Lung (tissue), 11 donors: ENCODE measurements at regions not wholly inside any gene's neighbourhood (a gene's known extent, or its start where the extent isn't known, plus 50 kb on each side); places are given as distances from the start of the nearest gene placed in this dataset.

Source experiments
- ATAC-seq: fragments of 200-7000 bp; cut with Tn5 transposase; one replicate; pipeline ENCODE4 v1.9.1; 2020; ENCODE audit warnings: moderate number of reproducible peaks; ENCODE audit not compliant: insufficient read depth, low FRiP score
- DNase-seq, 3 donors: peaks; one replicate each; pipeline ENCODE4 v3.0.0-alpha.2; 2013 to 2017
- H3K27ac ChIP-seq, 2 donors: one replicate each; pipeline ENCODE4 v1.5.1; 2013; ENCODE audit warnings: mild to moderate bottlenecking in 2 of 2, moderate library complexity in 2 of 2, control low read depth in 1 of 2, inconsistent platforms in 1 of 2, low read depth in 1 of 2, low read length in 1 of 2
- H3K27me3 ChIP-seq, 3 donors: one replicate each; pipeline ENCODE4 v1.5.1; 2013; ENCODE audit warnings: low read length in 2 of 3; ENCODE audit not compliant: control insufficient read depth in 3 of 3, insufficient read depth in 3 of 3
- H3K36me3 ChIP-seq, 4 donors: one replicate each; pipeline ENCODE4 v1.5.1; 2013; ENCODE audit warnings: low read length in 4 of 4, mild to moderate bottlenecking in 1 of 4, moderate library complexity in 1 of 4; ENCODE audit not compliant: control insufficient read depth in 4 of 4, insufficient read depth in 4 of 4
- H3K4me1 ChIP-seq, 5 donors: one replicate each; pipeline ENCODE4 v1.5.1; 2013; ENCODE audit warnings: low read length in 5 of 5, mild to moderate bottlenecking in 2 of 5, moderate library complexity in 1 of 5; ENCODE audit not compliant: control insufficient read depth in 5 of 5, insufficient read depth in 5 of 5
- H3K4me3 ChIP-seq: one replicate; pipeline ENCODE4 v1.5.1; 2013; ENCODE audit warnings: mild to moderate bottlenecking, control low read depth, moderate library complexity
- H3K9ac ChIP-seq, 2 donors: one replicate each; pipeline ENCODE4 v1.5.1; 2013; ENCODE audit warnings: low read length in 2 of 2, control low read depth in 1 of 2; ENCODE audit not compliant: insufficient read depth in 1 of 2
- H3K9me3 ChIP-seq, 4 donors: one replicate each; pipeline ENCODE4 v1.5.1; 2013; ENCODE audit warnings: low read length in 3 of 4, mild to moderate bottlenecking in 1 of 4, moderate library complexity in 1 of 4; ENCODE audit not compliant: control insufficient read depth in 4 of 4, insufficient read depth in 3 of 4
- WGBS, 2 donors: extraction: QIAGEN DNeasy Blood & Tissue Kit; methylation state at CpG; one replicate each; pipeline ENCODE4 v1.1.7; 2013; 5-methylcytosine and 5-hydroxymethylcytosine counted together
- TF ChIP-seq, protein P1 (sequence below): IDR thresholded peaks from 2 replicates; pipeline ENCODE4 v1.5.1; 2012; ENCODE audit warnings: mild to moderate bottlenecking; ENCODE audit errors: control extremely low read depth, extremely low read depth
- donor health status: control.
- donor health status: control.
- donor health status: Bipolar disorder and iron deficiency.
- donor health status: healthy.
- donor health status: DM: yes; HTN: yes; CAD: no.

DNA sequence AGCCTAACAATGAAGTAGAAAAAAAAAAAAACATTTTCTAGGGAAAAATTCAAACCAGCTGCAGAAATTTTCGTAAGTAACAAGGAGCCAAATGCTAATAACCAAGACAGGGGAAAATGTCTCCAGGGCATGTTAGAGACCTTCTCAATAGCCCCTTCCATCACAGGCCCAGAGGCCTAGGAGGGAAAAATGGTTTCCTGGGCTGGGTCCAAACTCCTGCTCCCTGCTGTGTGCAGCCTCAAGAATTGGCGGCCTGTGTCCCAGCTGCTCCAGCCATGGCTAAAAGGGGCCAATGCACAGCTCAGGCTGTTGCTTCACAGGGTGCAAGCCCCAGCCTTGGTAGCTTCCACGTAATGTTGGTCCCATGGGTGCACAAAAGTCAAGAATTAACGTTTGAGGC, 266.2 kb downstream of the ZEB2 start:
- no peaks in the 10 kb centered on the region for H3K27me3 ChIP-seq
- TF ChIP-seq, protein P1, sequence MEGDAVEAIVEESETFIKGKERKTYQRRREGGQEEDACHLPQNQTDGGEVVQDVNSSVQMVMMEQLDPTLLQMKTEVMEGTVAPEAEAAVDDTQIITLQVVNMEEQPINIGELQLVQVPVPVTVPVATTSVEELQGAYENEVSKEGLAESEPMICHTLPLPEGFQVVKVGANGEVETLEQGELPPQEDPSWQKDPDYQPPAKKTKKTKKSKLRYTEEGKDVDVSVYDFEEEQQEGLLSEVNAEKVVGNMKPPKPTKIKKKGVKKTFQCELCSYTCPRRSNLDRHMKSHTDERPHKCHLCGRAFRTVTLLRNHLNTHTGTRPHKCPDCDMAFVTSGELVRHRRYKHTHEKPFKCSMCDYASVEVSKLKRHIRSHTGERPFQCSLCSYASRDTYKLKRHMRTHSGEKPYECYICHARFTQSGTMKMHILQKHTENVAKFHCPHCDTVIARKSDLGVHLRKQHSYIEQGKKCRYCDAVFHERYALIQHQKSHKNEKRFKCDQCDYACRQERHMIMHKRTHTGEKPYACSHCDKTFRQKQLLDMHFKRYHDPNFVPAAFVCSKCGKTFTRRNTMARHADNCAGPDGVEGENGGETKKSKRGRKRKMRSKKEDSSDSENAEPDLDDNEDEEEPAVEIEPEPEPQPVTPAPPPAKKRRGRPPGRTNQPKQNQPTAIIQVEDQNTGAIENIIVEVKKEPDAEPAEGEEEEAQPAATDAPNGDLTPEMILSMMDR = no peak
- no peak overlapping the region for H3K9ac ChIP-seq
- ATAC-seq (no peak), DNase-seq (no peak)
- 97 to 99% methylated on average over 4 of the region's 4 CpGs for WGBS, 2 donors
- H3K36me3 ChIP-seq = peaks cover 0 to 7% (median 2%) of the 10 kb centered on the region in 4 donors
- H3K4me1 ChIP-seq = no peaks in the 10 kb centered on the region
- H3K4me3 ChIP-seq = no peak overlapping the region
- no peak overlapping the region for H3K27ac ChIP-seq
- H3K9me3 ChIP-seq = peaks cover 2 to 15% (median 11%) of the 10 kb centered on the region in 4 donors

DNA sequence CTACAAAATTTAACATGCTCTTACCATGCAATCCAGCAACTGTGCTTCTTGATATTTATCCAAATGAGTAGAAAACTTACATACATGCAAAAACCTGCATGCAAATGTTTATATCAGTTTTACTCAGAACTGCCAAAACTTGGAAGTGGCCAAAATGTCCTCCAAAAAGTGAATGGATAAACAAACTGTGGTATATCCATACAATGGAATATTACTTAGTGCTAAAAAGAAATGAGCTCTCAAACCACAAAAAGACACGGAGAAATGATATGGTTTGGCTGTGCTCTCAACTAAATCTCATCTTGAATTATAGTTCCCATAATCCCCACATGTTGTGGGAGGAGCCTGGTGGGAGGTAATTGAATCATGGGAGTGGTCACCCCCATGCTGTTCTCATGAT, 267.2 kb downstream of the ZEB2 start:
- WGBS, 2 donors = 97% methylated on average over 1 of the region's 1 CpG
- TF ChIP-seq, protein P1 = no peak
- peaks cover 0 to 2% (median 0%) of the 10 kb centered on the region in 5 donors for H3K4me1 ChIP-seq
- no peak overlapping the region for H3K4me3 ChIP-seq
- no peaks in the 10 kb centered on the region for H3K27me3 ChIP-seq
- DNase-seq (no peak), ATAC-seq (no peak)
- H3K9me3 ChIP-seq = peaks cover 2 to 10% (median 8%) of the 10 kb centered on the region in 4 donors
- no peak overlapping the region for H3K27ac ChIP-seq
- peaks cover 0 to 7% (median 2%) of the 10 kb centered on the region in 4 donors for H3K36me3 ChIP-seq
- no peak overlapping the region for H3K9ac ChIP-seq

DNA sequence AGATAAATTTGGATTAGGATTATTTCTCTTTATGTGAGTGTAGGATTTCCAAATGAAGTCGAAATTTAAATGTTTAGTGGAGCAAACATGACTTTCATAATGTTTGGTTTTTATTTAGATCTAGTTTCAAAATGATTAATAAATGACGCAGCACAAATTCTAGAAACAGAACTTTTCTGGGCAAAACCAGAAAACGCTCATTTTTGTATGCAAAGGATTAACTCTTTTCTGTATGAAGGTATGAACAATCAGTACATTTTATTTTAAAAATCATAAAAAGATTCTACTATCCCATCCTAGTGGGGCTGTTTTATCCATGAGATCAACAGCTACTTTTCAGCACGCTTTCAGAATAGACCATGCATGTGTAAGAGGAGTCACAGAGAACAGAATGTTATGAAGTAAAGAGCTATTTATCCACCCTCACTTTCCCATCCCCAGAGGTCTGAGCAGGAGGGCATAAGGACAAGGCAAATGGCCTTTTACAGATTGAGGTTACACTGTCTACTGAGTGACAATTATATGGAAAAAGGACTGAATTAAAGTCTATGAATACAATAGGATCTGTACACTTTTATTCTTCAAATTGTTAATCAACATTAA, 270.8 kb downstream of the ZEB2 start:
- TF ChIP-seq, protein P1 = no peak
- no peak for ATAC-seq
- Histone ChIP-seq H3K4me1 (peaks cover 0 to 15% (median 0%) of the 10 kb centered on the region in 5 donors), H3K9ac (no peak overlapping the region), H3K27ac (no peak overlapping the region), H3K9me3 (peaks cover 0 to 6% (median 2%) of the 10 kb centered on the region in 4 donors), H3K36me3 (peaks cover 0 to 3% (median 2%) of the 10 kb centered on the region in 4 donors), H3K4me3 (no peak overlapping the region), H3K27me3 (no peaks in the 10 kb centered on the region)
- WGBS, 2 donors = 73 to 81% methylated on average over 4 of the region's 4 CpGs
- DNase-seq = no peak
